GM18505 (cell line): ENCODE measurements at regions not wholly inside any gene's neighbourhood (a gene's known extent, or its start where the extent isn't known, plus 50 kb on each side); places are given as distances from the start of the nearest gene placed in this dataset.

Source experiments
- ATAC-seq: cut with Tn5 transposase; IDR thresholded peaks from one replicate; pipeline ENCODE4 v1.9.1; 2021; ENCODE audit not compliant: unreplicated experiment
- POLR2A ChIP-seq: IDR thresholded peaks from 4 replicates; pipeline ENCODE4 v1.6.1; 2011; ENCODE audit warnings: borderline replicate concordance; ENCODE audit not compliant: insufficient read depth, insufficient read length; ENCODE audit errors: extremely low read depth

DNA sequence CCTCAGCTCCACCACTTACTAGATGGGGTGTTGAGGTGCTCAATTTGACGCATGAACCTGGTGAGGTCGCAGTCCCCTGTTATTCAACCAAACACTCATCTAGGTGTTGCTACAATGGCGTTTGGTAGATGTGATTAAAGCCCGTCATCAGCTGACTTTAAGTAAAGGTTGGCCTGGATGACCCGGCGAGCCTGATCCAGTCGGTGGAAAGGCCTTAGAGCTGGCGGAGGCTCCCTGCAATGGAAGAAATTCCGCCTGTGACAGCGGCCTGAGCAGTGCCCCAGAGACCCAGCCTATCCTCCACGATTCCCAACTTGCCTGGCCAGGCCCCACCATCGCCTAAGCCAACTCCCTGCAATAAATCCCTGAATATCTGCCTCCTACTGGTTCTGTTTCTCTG, 171.4 kb downstream of the BMP7 start:
- no peak for ATAC-seq
- TF ChIP-seq POLR2A: no peak

DNA sequence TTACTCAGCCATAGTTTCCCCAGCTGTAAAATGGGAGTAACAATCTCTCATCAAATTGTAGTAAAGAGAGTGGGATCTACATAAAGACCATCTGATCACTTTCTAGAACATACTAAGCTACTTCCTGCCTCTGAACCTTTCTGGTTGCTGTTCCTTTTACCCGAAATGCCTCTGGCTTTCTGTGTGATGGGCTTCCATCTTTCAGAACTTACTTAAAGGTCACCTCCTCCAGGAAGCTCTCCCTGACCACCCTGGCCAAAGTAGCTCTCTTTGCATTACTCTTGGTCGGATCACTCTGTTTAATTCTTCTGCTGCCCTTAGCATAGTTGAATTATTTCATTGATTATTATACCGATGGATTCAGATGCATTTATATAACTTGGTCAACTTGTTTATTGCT, 171.0 kb downstream of the BMP7 start:
- TF ChIP-seq POLR2A: no peak
- ATAC-seq: no peak

DNA sequence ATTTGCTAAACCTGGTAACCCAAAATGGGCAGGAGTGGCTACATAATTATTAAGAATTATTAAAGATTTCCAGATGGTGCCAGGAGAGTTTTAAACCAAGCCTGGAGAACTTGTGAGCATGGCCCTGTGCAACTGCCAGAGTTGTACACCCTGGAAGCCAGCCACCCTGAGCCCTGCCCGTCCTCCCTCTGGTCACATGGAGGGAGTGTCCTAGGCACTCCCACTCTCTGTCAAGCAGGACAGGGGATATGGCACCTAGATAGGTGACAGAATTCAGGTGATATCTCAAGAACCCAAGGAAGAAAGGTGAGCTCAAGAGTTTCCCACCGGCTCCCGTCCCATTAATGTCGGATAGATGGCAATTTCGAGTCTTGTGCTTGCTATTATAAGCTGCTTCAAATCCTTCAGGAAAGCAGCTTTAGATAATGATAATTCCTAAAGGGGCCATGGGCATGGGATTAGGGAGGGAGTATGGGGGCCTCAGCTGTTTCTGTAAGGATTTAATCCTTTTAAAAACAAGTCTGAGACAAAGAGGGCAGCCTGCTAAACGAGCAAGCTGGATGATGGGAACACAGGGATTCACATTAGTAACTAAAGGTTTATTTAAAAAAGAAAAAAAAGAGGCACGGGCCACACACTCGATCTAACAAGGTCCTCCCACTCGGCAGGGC, 169.1 kb downstream of the BMP7 start:
- no peak for ATAC-seq
- TF ChIP-seq POLR2A: no peak

DNA sequence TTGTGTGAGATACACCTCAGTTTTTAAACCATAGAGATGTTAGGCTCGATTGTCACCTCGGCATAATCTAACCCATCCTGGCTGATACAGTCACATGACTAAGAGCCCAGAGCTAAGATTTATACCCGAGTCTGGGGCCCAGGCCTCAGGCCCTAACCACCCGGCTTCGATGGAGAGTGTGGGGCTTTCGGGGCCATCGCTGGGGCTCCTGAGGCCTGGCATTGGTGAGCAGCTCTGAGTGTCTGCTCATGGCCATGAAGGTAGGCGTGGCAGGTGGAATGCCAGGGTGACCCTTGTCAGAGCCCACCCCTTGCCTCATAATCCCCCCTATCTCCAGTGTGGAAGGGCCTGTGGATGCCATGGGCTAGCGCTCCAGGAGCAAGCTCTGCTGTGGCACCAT, 164.3 kb downstream of the BMP7 start:
- no peak for TF ChIP-seq POLR2A
- ATAC-seq: no peak

DNA sequence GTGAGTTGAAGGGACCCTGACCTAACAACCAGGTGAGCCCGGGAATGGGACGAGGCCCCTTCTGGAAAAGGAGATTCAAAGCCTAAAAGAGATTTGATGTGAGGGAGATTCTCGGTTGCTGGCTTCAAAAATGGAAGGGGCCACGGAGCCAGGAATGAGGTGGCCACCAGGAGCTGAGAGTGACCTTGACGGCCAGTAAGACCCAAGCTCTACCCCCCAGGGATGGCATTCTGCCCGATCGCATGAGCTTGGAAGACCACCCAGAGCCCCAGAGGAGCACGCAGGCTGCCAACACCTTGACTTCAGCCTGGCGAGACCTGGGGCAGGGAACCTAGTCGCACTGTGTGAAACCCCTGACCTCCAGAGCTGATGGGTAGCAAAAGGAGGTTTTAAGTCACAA, 163.9 kb downstream of the BMP7 start:
- ATAC-seq: no peak
- TF ChIP-seq POLR2A: no peak

DNA sequence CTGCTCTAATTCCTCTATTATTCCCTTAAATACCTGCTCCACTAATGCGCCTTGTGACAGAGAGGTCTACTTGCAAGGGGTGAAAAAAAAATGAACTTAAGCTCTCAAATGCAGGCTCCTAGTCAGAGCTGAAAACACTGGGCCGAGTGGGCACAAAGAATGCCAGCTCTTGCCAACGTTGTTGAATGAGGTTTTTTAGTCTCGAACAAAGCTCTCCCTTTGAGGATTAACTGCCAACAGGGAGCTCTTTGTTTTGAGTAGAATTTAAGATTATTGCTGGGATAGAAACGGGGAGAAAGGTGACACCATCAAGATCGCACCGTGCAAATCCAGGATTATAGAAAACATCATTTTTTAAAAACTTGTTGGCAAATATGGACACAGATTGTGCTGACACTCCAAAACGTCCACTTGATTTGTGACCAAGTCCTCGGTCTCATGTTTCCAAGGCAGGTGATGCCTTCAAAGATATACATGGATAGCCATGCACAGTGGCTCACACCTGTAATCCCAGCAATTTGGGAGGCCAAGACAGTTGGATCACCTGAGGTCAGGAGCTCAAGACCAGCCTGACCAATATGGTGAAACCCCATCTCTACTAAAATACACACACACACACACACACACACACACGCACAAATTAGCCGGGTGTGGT, 163.2 kb downstream of the BMP7 start:
- ATAC-seq: no peak
- TF ChIP-seq POLR2A: no peak

DNA sequence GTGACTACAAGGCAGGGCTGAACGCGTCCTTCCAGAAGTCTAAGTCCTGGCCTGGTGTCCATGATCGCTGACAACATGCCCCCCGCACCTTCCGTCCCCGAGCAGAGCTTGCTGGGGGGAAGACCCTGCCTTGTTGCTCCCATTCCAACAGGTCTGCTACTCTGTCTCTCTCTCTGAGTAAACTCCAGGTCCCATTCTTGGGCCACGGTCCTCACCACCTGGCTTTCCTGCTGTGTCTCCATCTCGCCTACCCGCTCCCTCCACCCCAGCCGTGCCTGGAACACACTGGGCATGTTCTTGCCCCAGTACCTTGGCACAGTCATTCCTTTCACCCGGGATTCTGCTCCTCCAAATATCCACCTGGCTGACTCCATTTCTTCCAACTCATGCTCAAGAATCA, 162.3 kb downstream of the BMP7 start:
- no peak for TF ChIP-seq POLR2A
- no peak for ATAC-seq

DNA sequence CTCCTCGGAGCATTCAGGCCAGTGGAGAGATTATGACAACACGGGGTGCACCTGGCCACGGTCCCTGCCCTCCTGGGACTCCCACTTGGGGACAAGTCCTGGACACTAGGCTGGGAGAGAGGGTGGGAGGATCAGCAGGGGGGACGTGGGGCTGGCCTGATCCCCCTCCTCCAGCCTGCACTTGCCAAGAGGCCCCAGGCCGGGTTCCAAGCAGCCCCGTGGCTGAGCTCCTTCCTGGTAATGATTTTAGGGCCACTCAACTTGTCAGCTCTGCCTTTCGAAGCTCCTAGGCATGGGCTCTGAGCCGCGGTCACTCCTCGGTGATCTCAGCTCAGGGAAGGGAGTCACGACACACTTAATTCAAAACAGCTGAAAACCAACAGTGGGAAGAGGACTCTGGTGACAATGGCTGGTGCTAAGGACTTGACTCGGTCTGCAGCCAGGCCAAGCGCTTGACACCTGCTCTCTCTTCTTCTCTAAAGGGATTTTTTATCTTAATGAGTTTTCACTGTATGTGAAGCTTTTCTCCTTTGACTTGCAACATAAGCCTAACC, 161.7 kb downstream of the BMP7 start:
- TF ChIP-seq POLR2A: no peak

DNA sequence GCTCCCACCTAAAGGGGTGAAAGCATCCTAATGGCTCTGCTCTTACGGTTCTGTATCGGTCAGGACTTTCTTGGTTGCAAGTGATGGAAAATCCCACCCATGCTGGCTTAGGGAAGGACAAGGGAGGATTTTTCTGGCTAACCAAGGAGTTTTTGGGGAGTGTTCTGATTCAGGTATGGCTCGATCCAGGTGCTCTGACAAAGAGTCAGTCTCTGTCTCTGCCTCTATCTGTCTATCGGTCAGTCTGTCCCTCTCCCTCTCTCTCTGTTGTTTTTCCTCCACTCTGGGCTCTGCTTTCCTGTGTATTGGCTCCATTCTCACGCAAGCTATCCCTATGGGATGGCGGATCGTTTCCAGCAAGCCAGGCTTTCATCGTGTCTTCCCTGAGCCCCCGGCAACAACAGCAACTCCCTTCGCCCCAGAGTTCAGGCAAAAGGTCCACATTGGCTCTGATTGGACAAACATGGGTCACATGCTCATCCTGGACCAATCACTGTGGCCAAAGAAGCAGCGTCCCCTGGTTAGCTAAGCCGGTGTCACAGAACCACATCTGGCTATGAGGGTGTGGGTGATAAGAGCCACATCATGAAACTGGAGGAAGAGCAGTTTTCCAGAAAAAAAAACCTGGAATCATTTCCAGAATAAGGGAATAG, 160.3 kb downstream of the BMP7 start:
- ATAC-seq: no peak
- TF ChIP-seq POLR2A: no peak

More for the DNA sequence above, 161.7 kb downstream of the BMP7 start:
- ATAC-seq: no peak

DNA sequence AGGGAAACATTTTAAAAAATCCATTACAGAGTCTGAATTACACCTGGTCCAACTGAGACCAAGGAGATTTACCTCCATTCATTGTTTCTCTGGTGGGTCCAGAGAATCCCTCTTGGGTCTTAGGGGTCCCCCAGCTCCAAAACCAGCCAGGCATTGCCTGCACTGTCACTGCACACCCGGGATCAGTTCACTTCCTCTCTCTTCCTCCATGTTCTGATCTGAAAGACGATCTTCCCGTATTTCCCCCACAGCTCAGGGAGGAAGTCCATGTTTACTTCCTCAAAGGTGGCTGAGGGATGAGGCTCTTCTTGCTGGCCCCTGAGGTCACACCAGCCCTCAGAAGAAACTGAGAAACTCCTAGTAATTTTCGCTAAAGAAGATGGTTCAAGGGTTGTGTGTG, 159.7 kb downstream of the BMP7 start:
- TF ChIP-seq POLR2A: no peak
- no peak for ATAC-seq

DNA sequence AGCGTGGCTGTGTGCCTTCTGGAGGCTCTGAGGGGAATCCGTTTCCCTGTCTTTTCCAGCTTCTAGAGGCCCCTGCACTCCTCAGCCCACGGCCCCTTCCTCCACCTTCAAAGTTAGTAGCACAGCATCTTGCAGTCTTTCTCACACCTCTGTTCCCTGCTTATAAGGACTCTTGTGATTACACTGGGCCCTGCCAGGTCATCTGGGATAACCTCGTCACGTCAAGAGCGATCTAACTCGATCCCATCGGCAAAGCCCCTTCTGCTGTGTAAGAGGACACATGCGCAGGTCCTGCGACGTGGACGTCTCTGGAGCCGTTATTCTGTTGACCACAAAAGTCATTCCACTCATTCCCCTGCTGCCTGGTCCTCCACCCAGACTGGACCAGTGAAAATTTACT, 159.2 kb downstream of the BMP7 start:
- TF ChIP-seq POLR2A: no peak
- no peak for ATAC-seq

DNA sequence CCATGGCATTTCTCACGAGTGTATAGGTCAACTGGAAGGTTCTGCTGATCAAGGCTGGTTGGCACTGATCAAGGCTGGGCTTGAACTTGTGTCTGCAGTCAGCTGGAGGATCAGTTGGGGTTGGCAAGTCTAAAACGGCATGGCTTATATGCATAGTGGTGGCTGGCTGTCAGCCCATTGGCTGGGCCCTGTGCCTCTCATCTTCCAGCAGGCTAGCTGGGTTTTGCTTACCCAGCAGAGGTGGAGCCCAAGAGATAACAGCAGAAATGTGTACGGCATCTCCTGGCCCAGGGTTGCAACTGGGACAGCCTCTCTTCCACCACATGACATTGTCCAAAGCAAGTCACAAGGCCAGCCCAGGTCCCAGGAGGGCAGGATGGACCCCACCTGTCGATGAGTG, 158.2 kb downstream of the BMP7 start:
- no peak for ATAC-seq
- no peak for TF ChIP-seq POLR2A

DNA sequence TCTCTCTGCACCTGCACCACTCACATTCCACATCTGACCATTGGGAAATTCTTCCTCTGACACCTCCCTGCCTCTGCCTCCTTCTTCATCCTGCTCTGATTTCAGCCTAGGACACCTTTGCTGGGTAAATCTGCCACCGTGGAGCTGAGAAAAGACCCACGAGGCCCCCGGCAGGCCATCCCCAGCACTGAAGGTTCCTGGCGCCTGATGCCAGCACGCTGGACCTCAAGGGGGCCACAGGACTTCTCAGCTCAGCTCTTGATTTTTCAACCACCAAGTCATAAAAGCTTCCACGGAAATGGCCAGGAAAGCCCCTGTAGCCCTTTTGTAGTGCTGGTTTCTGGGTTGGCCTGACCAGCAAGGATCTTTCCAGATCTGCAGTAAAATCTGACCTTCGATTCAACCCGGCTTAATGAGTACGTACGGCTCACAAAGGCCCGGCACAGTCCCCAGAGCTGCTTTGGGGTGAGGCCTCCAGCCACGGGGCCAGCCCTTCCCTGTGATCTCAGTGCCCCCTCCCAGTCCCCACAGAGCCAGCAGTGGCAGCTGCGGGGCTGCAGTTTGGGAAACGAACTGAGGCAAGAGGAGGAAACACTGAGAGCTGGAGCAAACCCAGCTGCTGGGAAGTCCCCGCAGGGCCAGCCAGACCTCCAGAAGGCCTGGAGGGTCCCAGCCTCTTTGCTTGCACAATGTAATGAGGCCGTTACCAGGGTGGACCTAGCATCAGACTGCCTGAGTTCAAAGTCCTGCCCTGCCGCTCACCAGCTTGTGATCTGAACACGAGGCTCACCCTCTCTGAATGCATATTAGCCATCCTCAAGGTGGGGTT, 157.5 kb downstream of the BMP7 start:
- no peak for ATAC-seq
- no peak for TF ChIP-seq POLR2A
